H1 (cell line): ENCODE measurements at regions not wholly inside any gene's neighbourhood (a gene's known extent, or its start where the extent isn't known, plus 50 kb on each side); places are given as distances from the start of the nearest gene placed in this dataset.

Experiments
- CTCF ChIA-PET: fragments of 300-600 bp; sonication (Branson Sonifier 250); formaldehyde crosslinking; loops from one replicate; lab custom pipeline; 2021; ENCODE audit not compliant: partially characterized antibody; lab: Charles Lee
- POLR2A ChIA-PET: fragments of 300-600 bp; sonication (Branson Sonifier 250); formaldehyde crosslinking; loops from one replicate; lab custom pipeline; 2021; ENCODE audit warnings: inconsistent platforms; ENCODE audit not compliant: partially characterized antibody; lab: Charles Lee
- DNase-seq, 2 experiments: peaks; one replicate each; pipeline versions ENCODE4 v3.0.0 to v3.0.0-alpha.2; 2010 to 2022; ENCODE audit warnings: low spot score in 2 of 2, low read depth in 1 of 2, mixed read lengths in 1 of 2
- FAIRE-seq: peaks from 2 replicates; lab custom pipeline; 2011; peaks lifted over from hg19 to GRCh38; lab: Jason Lieb, UNC
- H2AFZ ChIP-seq: 2 replicates; pipeline ENCODE4 v1.8.1; 2012; ENCODE audit warnings: low read length, inconsistent platforms
- H2AK5ac ChIP-seq: 2 replicates; pipeline ENCODE4 v1.6.1; 2013; ENCODE audit warnings: low read depth, low read length
- H2BK120ac ChIP-seq: replicated peaks from 2 replicates; pipeline ENCODE3; 2013; ENCODE audit warnings: low read depth, low read length, inconsistent platforms
- H2BK12ac ChIP-seq: 2 replicates; pipeline ENCODE4 v1.6.1; 2013; ENCODE audit warnings: low read depth, low read length
- H2BK15ac ChIP-seq: 2 replicates; pipeline ENCODE4 v1.6.1; 2013; ENCODE audit warnings: low read length
- H2BK20ac ChIP-seq: 2 replicates; pipeline ENCODE4 v1.6.1; 2013; ENCODE audit warnings: low read length
- H2BK5ac ChIP-seq: 2 replicates; pipeline ENCODE4 v1.6.1; 2013; ENCODE audit warnings: low read depth, low read length
- H3K14ac ChIP-seq: 2 replicates; pipeline ENCODE4 v1.6.1; 2013; ENCODE audit warnings: inconsistent platforms; ENCODE audit not compliant: insufficient read length
- H3K18ac ChIP-seq: 2 replicates; pipeline ENCODE4 v1.6.1; 2013; ENCODE audit warnings: low read length; ENCODE audit errors: extremely low read depth
- H3K23ac ChIP-seq: 2 replicates; pipeline ENCODE4 v1.6.1; 2013; ENCODE audit warnings: inconsistent platforms; ENCODE audit not compliant: insufficient read length
- H3K23me2 ChIP-seq: 2 replicates; pipeline ENCODE4 v1.6.1; 2013; ENCODE audit warnings: low read depth, low read length
- H3K27ac ChIP-seq: 2 replicates; pipeline ENCODE4 v1.6.1; 2011; ENCODE audit warnings: low read depth, low read length, inconsistent platforms
- H3K27me3 ChIP-seq, 4 experiments: replicated peaks in 1 of 4; 1 replicate in 1 of 4; 2 replicates in 3 of 4; pipeline versions ENCODE4 v1.6.1 to v1.8.1; 2011 to 2013; ENCODE audit warnings: low read length in 3 of 4, mild to moderate bottlenecking in 3 of 4, inconsistent platforms in 2 of 4, mixed read lengths in 2 of 4, moderate library complexity in 1 of 4; ENCODE audit not compliant: control insufficient read depth in 3 of 4, insufficient read depth in 3 of 4; ENCODE audit errors: extremely low read depth in 1 of 4
- H3K36me3 ChIP-seq, 4 experiments: 2 replicates each; pipeline versions ENCODE4 v1.6.1 to v1.8.1; 2011 to 2013; ENCODE audit warnings: mild to moderate bottlenecking in 4 of 4, low read length in 3 of 4, moderate library complexity in 2 of 4, control low read depth in 1 of 4, inconsistent platforms in 1 of 4; ENCODE audit not compliant: insufficient read depth in 4 of 4, control insufficient read depth in 2 of 4
- H3K4ac ChIP-seq: replicated peaks from 2 replicates; pipeline ENCODE3; 2013; ENCODE audit warnings: low read length, low read depth, mixed read lengths, inconsistent platforms; ENCODE audit not compliant: insufficient read length
- H3K4me1 ChIP-seq, 4 experiments: replicated peaks in 1 of 4; 1 replicate in 1 of 4; 2 replicates in 3 of 4; pipeline versions ENCODE4 v1.6.1 to v1.8.1; 2011 to 2013; ENCODE audit warnings: low read length in 3 of 4, inconsistent platforms in 2 of 4, mixed read lengths in 1 of 4; ENCODE audit not compliant: insufficient read depth in 4 of 4, control insufficient read depth in 3 of 4
- H3K4me2 ChIP-seq, 2 experiments: 2 replicates each; pipeline versions ENCODE4 v1.6.1 to v1.8.1; 2011 to 2013; ENCODE audit warnings: low read depth in 2 of 2, low read length in 2 of 2, control low read depth in 1 of 2, inconsistent platforms in 1 of 2, mild to moderate bottlenecking in 1 of 2; ENCODE audit not compliant: insufficient read depth in 1 of 2
- H3K4me3 ChIP-seq, 4 experiments: fragments of 200-600, 300-600 bp in 1 of 4; sonication (generic), shearing (Covaris generic), sonication (Bioruptor Twin) in 1 of 4; 2 replicates each; pipeline versions ENCODE4 v1.5.1 to v1.8.1; 2011 to 2016; ENCODE audit warnings: low read length in 4 of 4, low read depth in 3 of 4, control low read depth in 2 of 4, inconsistent platforms in 2 of 4, mild to moderate bottlenecking in 2 of 4, mixed read lengths in 1 of 4, moderate library complexity in 1 of 4; ENCODE audit not compliant: insufficient read depth in 2 of 4; ENCODE audit errors: extremely low read depth in 1 of 4
- H3K56ac ChIP-seq: replicated peaks from 2 replicates; pipeline ENCODE3; 2013; ENCODE audit warnings: low read depth, mild to moderate bottlenecking, mixed read lengths, low read length, inconsistent platforms; ENCODE audit not compliant: insufficient read length
- H3K79me1 ChIP-seq: 2 replicates; pipeline ENCODE4 v1.6.1; 2013; ENCODE audit warnings: low read depth, low read length, control low read depth
- H3K79me2 ChIP-seq, 2 experiments: 2 replicates each; pipeline versions ENCODE4 v1.6.1 to v1.8.1; 2012 to 2013; ENCODE audit warnings: low read length in 2 of 2, mild to moderate bottlenecking in 2 of 2, inconsistent platforms in 1 of 2; ENCODE audit not compliant: insufficient read depth in 2 of 2, control insufficient read depth in 1 of 2
- H3K9ac ChIP-seq, 4 experiments: replicated peaks in 1 of 4; 1 replicate in 1 of 4; 2 replicates in 3 of 4; pipeline versions ENCODE4 v1.6.1 to v1.8.1; 2011 to 2013; ENCODE audit warnings: low read depth in 3 of 4, low read length in 3 of 4, control low read depth in 2 of 4, mild to moderate bottlenecking in 2 of 4, moderate library complexity in 2 of 4, inconsistent platforms in 1 of 4; ENCODE audit errors: extremely low read depth in 1 of 4
- H3K9me3 ChIP-seq, 2 experiments: 2 replicates each; pipeline versions ENCODE4 v1.6.1 to v1.8.1; 2012 to 2013; ENCODE audit warnings: mild to moderate bottlenecking in 2 of 2, moderate library complexity in 2 of 2, control low read depth in 1 of 2, inconsistent platforms in 1 of 2, low read depth in 1 of 2, low read length in 1 of 2, mixed read lengths in 1 of 2; ENCODE audit not compliant: insufficient read depth in 2 of 2
- H4K20me1 ChIP-seq, 2 experiments: replicated peaks in 1 of 2; 2 replicates each; pipeline versions ENCODE3 to v1.8.1; 2011 to 2013; ENCODE audit warnings: inconsistent platforms in 2 of 2, low read length in 2 of 2, mild to moderate bottlenecking in 1 of 2; ENCODE audit not compliant: insufficient read depth in 2 of 2, control insufficient read depth in 1 of 2
- H4K5ac ChIP-seq: 2 replicates; pipeline ENCODE4 v1.6.1; 2013; ENCODE audit warnings: low read length, low read depth, mixed read lengths, inconsistent platforms; ENCODE audit not compliant: insufficient read length
- H4K8ac ChIP-seq: 2 replicates; pipeline ENCODE4 v1.8.0; 2013; ENCODE audit warnings: mild to moderate bottlenecking, moderate library complexity, low read length, inconsistent platforms; ENCODE audit not compliant: insufficient read depth; ENCODE audit errors: extremely low read depth
- H4K91ac ChIP-seq: replicated peaks from 2 replicates; pipeline ENCODE3; 2013; ENCODE audit warnings: low read length, mixed read lengths, inconsistent platforms; ENCODE audit not compliant: insufficient read length
- CEBPB ChIP-seq: IDR thresholded peaks from 2 replicates; pipeline ENCODE4 v1.6.1; 2012; ENCODE audit warnings: low read depth, low read length
- CHD1 ChIP-seq: IDR thresholded peaks from 2 replicates; pipeline ENCODE4 v1.6.1; 2012; ENCODE audit warnings: low read depth, low read length, improper control_type of control experiment
- EZH2 ChIP-seq: fragments of 200-600 bp; sonication (generic); IDR thresholded peaks from 2 replicates; pipeline ENCODE4 v1.7.1; 2012; ENCODE audit warnings: low read depth, mild to moderate bottlenecking, moderate library complexity, low read length, inconsistent platforms; ENCODE audit not compliant: severe bottlenecking
- KDM4A ChIP-seq: IDR thresholded peaks from one replicate; pipeline ENCODE4 v1.7.1; 2012; ENCODE audit warnings: low read depth, mild to moderate bottlenecking, moderate library complexity, low read length, inconsistent platforms; ENCODE audit not compliant: severe bottlenecking
- RNF2 ChIP-seq: fragments of 200-900, 300-1000 bp; sonication (generic); IDR thresholded peaks from 2 replicates; pipeline ENCODE4 v1.7.1; 2016; ENCODE audit warnings: borderline replicate concordance, low read depth, mild to moderate bottlenecking, antibody characterized with exemption, low read length; ENCODE audit not compliant: poor library complexity, severe bottlenecking; ENCODE audit errors: missing control alignments
- WGBS, 2 experiments: shearing (Covaris generic) in 1 of 2; methylation state at CpG; one replicate each; pipeline versions ENCODE4 v1.1.6 to v1.1.7; 2013 to 2015; ENCODE audit warnings: low lambda C conversion rate in 2 of 2, mixed read lengths in 2 of 2, inconsistent platforms in 1 of 2, low coverage in 1 of 2, missing lambda C conversion rate in 1 of 2; ENCODE audit not compliant: insufficient replicate concordance in 2 of 2, insufficient coverage in 1 of 2, insufficient read length in 1 of 2; ENCODE audit errors: extremely low coverage in 1 of 2, missing lambda C conversion rate in 1 of 2; 5-methylcytosine and 5-hydroxymethylcytosine counted together

GRCh38 chr1:230565141-230565540 is 77.1 kb upstream of the COG2 start:
- H3K4me3 ChIP-seq: no peak overlapping the region
- no peaks in the 10 kb centered on the region for H3K79me1 ChIP-seq
- H2BK120ac ChIP-seq: no peak overlapping the region
- no peaks in the 10 kb centered on the region for H3K9me3 ChIP-seq
- no peak overlapping the region for H2BK15ac ChIP-seq
- H3K4ac ChIP-seq: no peak overlapping the region
- no peaks in the 10 kb centered on the region; a peak in 1 of 7 replicates for H3K4me1 ChIP-seq
- H4K20me1 ChIP-seq: no peaks in the 10 kb centered on the region
- no peaks in the 10 kb centered on the region for H3K79me2 ChIP-seq
- POLR2A ChIA-PET: no interaction called here
- no peak overlapping the region for H2AFZ ChIP-seq
- no peak for FAIRE-seq
- no peak overlapping the region for H2BK12ac ChIP-seq
- no peak overlapping the region for H3K9ac ChIP-seq
- no peak overlapping the region for H3K14ac ChIP-seq
- no peak overlapping the region for H2BK20ac ChIP-seq
- H4K5ac ChIP-seq: no peak overlapping the region
- TF ChIP-seq KDM4A: no peak
- TF ChIP-seq RNF2: no peak
- TF ChIP-seq EZH2: no peak
- TF ChIP-seq CHD1: no peak
- no peak for TF ChIP-seq CEBPB
- CTCF ChIA-PET: interaction anchor here (1.4 to 3.3 kb wide), 3 partner anchors 13 to 174 kb away, joined by 3 to 11 read pairs (median 5); no protein-coding TSS in a partner anchor
- no peak overlapping the region for H3K4me2 ChIP-seq
- H3K27me3 ChIP-seq: no peaks in the 10 kb centered on the region; a peak in 1 of 7 replicates
- H4K91ac ChIP-seq: no peak overlapping the region
- no peaks in the 10 kb centered on the region; the same call in 1 of the 2 replicates for H3K23me2 ChIP-seq
- 92% methylated on average over 1 of the region's 1 CpG; no CpG with 5 or more reads in 1 of the 2 experiments for WGBS, 2 experiments
- no peak overlapping the region for H3K56ac ChIP-seq
- no peak overlapping the region for H4K8ac ChIP-seq
- no peak overlapping the region for H2AK5ac ChIP-seq
- no peak overlapping the region for H3K23ac ChIP-seq
- DNase-seq: no peak
- no peak overlapping the region for H3K18ac ChIP-seq
- no peaks in the 10 kb centered on the region for H3K36me3 ChIP-seq
- no peak overlapping the region for H3K27ac ChIP-seq
- H2BK5ac ChIP-seq: no peak overlapping the region
